IMR-90 (cell line): ENCODE measurements at regions not wholly inside any gene's neighbourhood (a gene's known extent, or its start where the extent isn't known, plus 50 kb on each side); places are given as distances from the start of the nearest gene placed in this dataset.
"Not testable (repeated sequence)": the region's sequence is repeated elsewhere in the genome, so short reads cannot be mapped to it uniquely, and the experiment has no call there.

ENCODE experiments used
- CEBPB ChIP-seq: IDR thresholded peaks from 2 replicates; pipeline ENCODE4 v1.6.1; 2012; ENCODE audit warnings: low read depth, low read length, improper control_type of control experiment
- CHD1 ChIP-seq: IDR thresholded peaks from 2 replicates; pipeline ENCODE4 v1.6.1; 2012; ENCODE audit warnings: low read depth, low read length, improper control_type of control experiment
- CTCF ChIP-seq: conservative IDR thresholded peaks from 2 replicates; pipeline ENCODE4 v1.5.1; 2012; ENCODE audit warnings: mild to moderate bottlenecking, low read depth, low read length, improper control_type of control experiment
- POLR2A ChIP-seq: IDR thresholded peaks from 2 replicates; pipeline ENCODE4 v1.6.1; 2012; ENCODE audit warnings: mild to moderate bottlenecking, low read depth, low read length
- RAD21 ChIP-seq: IDR thresholded peaks from 2 replicates; pipeline ENCODE4 v1.6.1; 2012; ENCODE audit warnings: low read length, improper control_type of control experiment
- RFX5 ChIP-seq: IDR thresholded peaks from 2 replicates; pipeline ENCODE4 v1.8.0; 2012; ENCODE audit warnings: low read depth, mild to moderate bottlenecking, low read length, moderate library complexity
- SMC3 ChIP-seq: fragments of 150-350 bp; IDR thresholded peaks from 2 replicates; pipeline ENCODE4 v1.6.1; 2016; ENCODE audit warnings: low read depth, mild to moderate bottlenecking, antibody characterized with exemption, low read length, moderate library complexity

- not testable (repeated sequence) for TF ChIP-seq CTCF, POLR2A, RFX5, CHD1, SMC3, RAD21, CEBPB
These were observed 109.7 kb downstream of the CDRT15L2 start for GRCh38 chr17:20689170-20689749.
